ENCODE measurements at regions not wholly inside any gene's neighbourhood (a gene's known extent, or its start where the extent isn't known, plus 50 kb on each side); places are given as distances from the start of the nearest gene placed in this dataset.

DNA sequence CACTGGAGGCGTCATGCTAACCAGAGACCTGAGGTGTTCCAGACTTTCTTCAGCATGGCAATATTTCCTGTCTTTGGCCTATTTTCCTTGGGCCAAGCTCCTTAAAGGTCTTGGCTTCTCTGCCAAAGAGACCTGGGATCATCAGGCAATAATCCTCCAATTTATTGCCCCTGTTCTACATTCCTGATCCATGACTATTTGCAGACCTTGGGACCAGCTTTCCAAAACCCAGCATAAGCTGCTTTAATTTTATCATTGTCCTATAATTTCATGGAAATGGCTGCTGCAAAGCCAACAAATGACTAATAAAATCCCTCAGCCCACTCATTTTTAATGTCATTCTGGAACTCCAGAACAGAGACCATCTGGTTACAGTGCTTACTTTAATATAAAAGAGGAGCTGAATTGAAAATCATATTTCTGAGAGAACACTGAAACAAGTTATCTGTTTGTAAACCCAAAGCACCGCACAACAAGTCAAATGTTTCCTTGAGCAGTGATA is 166.9 kb upstream of the BTG1 start:
- BruUV-seq (replicated peaks), result no TSS peak
- in situ Hi-C loops (cut with MboI), result no loop called here

DNA sequence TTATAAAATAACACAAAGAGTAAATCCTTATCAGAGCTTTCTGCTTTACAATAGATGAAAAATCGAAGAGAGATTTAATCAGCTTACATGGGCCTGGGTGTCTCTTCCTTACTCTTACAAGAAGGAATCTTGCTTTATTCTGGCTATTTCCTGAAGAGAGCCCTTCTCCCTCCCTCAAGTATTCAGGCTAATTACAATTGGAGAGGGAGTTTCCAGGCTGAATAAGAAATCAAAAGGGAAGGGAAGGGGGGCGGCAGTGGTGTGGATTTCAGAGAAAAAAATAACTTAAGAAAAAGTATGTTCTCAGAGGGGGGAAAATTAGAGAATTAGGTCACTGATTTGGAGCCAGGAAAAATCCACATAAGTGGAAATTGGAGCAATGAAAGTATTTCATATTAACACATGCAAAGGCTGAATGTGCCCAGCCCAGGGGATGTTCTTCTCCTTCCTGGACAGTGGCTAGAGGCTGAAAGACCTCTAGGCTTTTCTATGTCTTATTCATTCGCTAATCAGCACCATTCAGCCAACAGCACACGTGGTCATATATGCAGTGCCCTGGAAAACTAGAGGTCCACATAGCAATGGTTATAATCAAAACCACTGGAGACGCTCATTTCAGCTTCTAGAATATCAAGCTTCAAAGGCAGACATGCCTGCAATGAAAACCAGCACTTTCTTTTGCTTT is 158.9 kb upstream of the BTG1 start:
- CTCF ChIA-PET, result interaction anchor here (0.7 to 1.4 kb wide), 3 partner anchors 10 to 21 kb away, joined by 3 to 4 read pairs (median 3); no protein-coding TSS in a partner anchor

More for the DNA sequence above, 166.9 kb upstream of the BTG1 start:
- FAIRE-seq (no peak), DNase-seq (ENCODE audit: low read depth, low spot score) (no peak), ATAC-seq (no peak)
- Histone ChIP-seq H3K36me3 (ENCODE audit: control insufficient read depth in 2 of 2, insufficient read depth in 2 of 2, low read length in 1 of 2) (no peaks in the 10 kb centered on the region), H3K4me3 (no peak overlapping the region), H2AFZ (ENCODE audit: control insufficient read depth, low read depth, low read length) (no peak overlapping the region), H4K20me1 (ENCODE audit: control insufficient read depth, insufficient read depth) (no peaks in the 10 kb centered on the region), H3K27ac (ENCODE audit: control insufficient read depth, insufficient read depth) (no peak overlapping the region), H3K4me2 (ENCODE audit: control insufficient read depth, insufficient read depth) (no peak overlapping the region), H3K9ac (ENCODE audit: control insufficient read depth, insufficient read depth, low read length) (no peak overlapping the region), H3K9me3 (replicated peaks; ENCODE audit: control insufficient read depth, insufficient read depth, low read length) (no peaks in the 10 kb centered on the region), H3K79me2 (ENCODE audit: control insufficient read depth, insufficient read depth, low read length) (no peaks in the 10 kb centered on the region), H3K27me3 (replicated peaks in 1 of 2; ENCODE audit: control insufficient read depth in 2 of 2, insufficient read depth in 2 of 2, low read length in 1 of 2) (no peaks in the 10 kb centered on the region), H3K4me1 (ENCODE audit: control insufficient read depth, insufficient read depth, low read length) (no peaks in the 10 kb centered on the region)
- 94% methylated on average over 2 of the region's 2 CpGs for WGBS (ENCODE audit: insufficient coverage, insufficient replicate concordance, low lambda C conversion rate, missing lambda C conversion rate)
- ChIA-PET SMC1A (ENCODE audit: uncharacterized antibody, unreplicated experiment) (interaction anchor here (1.2 kb wide), 1 partner anchor 25 kb away, joined by 4 read pairs; no protein-coding TSS in a partner anchor), POLR2A (interaction anchor here (1.7 kb wide), 1 partner anchor 14 kb away, joined by 5 read pairs; no protein-coding TSS in a partner anchor), RAD21 (ENCODE audit: unreplicated experiment) (no interaction called here), CTCF (no interaction called here)
- TF ChIP-seq DPF2 (IDR thresholded peaks at IDR 0.05) (no peak), BCL11A (IDR thresholded peaks at IDR 0.05; ENCODE audit: low read depth, low read length) (no peak)
- intact Hi-C loops (cut with micrococcal nuclease; ENCODE audit: unreplicated experiment), result no loop called here

More for the DNA sequence above, 158.9 kb upstream of the BTG1 start:
- SMC1A ChIA-PET (ENCODE audit: uncharacterized antibody, unreplicated experiment), result interaction anchor here (1.4 to 1.7 kb wide), 2 partner anchors 14 to 24 kb away, joined by 3 to 4 read pairs; no protein-coding TSS in a partner anchor
- ATAC-seq (no peak), FAIRE-seq (no peak), DNase-seq (ENCODE audit: low read depth, low spot score) (no peak)
- Histone ChIP-seq H3K9me3 (replicated peaks; ENCODE audit: control insufficient read depth, insufficient read depth, low read length) (no peaks in the 10 kb centered on the region; the same call in 2 of the 3 replicates), H4K20me1 (ENCODE audit: control insufficient read depth, insufficient read depth) (no peaks in the 10 kb centered on the region), H3K36me3 (ENCODE audit: control insufficient read depth in 2 of 2, insufficient read depth in 2 of 2, low read length in 1 of 2) (no peaks in the 10 kb centered on the region), H2AFZ (ENCODE audit: control insufficient read depth, low read depth, low read length) (no peak overlapping the region), H3K4me3 (no peak overlapping the region), H3K4me1 (ENCODE audit: control insufficient read depth, insufficient read depth, low read length) (no peaks in the 10 kb centered on the region), H3K4me2 (ENCODE audit: control insufficient read depth, insufficient read depth) (no peak overlapping the region), H3K79me2 (ENCODE audit: control insufficient read depth, insufficient read depth, low read length) (no peaks in the 10 kb centered on the region), H3K27ac (ENCODE audit: control insufficient read depth, insufficient read depth) (no peak overlapping the region), H3K27me3 (replicated peaks in 1 of 2; ENCODE audit: control insufficient read depth in 2 of 2, insufficient read depth in 2 of 2, low read length in 1 of 2) (no peaks in the 10 kb centered on the region), H3K9ac (ENCODE audit: control insufficient read depth, insufficient read depth, low read length) (no peak overlapping the region)
- 78% methylated on average over 5 of the region's 5 CpGs for WGBS (ENCODE audit: insufficient coverage, insufficient replicate concordance, low lambda C conversion rate, missing lambda C conversion rate)
- no TSS peak for BruUV-seq (replicated peaks)
- POLR2A ChIA-PET, result no interaction called here
- TF ChIP-seq, protein P1, sequence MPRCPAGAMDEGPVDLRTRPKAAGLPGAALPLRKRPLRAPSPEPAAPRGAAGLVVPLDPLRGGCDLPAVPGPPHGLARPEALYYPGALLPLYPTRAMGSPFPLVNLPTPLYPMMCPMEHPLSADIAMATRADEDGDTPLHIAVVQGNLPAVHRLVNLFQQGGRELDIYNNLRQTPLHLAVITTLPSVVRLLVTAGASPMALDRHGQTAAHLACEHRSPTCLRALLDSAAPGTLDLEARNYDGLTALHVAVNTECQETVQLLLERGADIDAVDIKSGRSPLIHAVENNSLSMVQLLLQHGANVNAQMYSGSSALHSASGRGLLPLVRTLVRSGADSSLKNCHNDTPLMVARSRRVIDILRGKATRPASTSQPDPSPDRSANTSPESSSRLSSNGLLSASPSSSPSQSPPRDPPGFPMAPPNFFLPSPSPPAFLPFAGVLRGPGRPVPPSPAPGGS (IDR thresholded peaks at IDR 0.05; ENCODE audit: borderline replicate concordance, insufficient read depth, low read depth, low read length, poor library complexity, severe bottlenecking), result no peak
- no peak for TF ChIP-seq GATAD2B (conservative IDR thresholded peaks at IDR 0.05; ENCODE audit: low read depth)
- TF ChIP-seq, protein P2, sequence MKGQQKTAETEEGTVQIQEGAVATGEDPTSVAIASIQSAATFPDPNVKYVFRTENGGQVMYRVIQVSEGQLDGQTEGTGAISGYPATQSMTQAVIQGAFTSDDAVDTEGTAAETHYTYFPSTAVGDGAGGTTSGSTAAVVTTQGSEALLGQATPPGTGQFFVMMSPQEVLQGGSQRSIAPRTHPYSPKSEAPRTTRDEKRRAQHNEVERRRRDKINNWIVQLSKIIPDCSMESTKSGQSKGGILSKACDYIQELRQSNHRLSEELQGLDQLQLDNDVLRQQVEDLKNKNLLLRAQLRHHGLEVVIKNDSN (IDR thresholded peaks at IDR 0.05; ENCODE audit: borderline replicate concordance, extremely low read length, insufficient read depth, low read depth, low read length), result no peak
- TF ChIP-seq ETV6 (conservative IDR thresholded peaks at IDR 0.05 in 1 of 2, IDR thresholded peaks at IDR 0.05 in 1 of 2; ENCODE audit: borderline replicate concordance in 1 of 2, low read depth in 1 of 2), result no peak
- TF ChIP-seq MXI1 (IDR thresholded peaks at IDR 0.05; ENCODE audit: low read depth, low read length), result no peak
- TF ChIP-seq NR2C2 (IDR thresholded peaks at IDR 0.05; ENCODE audit: borderline replicate concordance, control insufficient read depth, insufficient read length, low read depth), result no peak
- TF ChIP-seq HCFC1 (IDR thresholded peaks at IDR 0.05; ENCODE audit: low read length), result no peak
- intact Hi-C loops (cut with micrococcal nuclease; ENCODE audit: unreplicated experiment), result no loop called here
- RAD21 ChIA-PET (ENCODE audit: unreplicated experiment), result no interaction called here
- in situ Hi-C loops (cut with MboI), result no loop called here

Data from GM12878 (cell line).